B cell (primary cell): ENCODE measurements at regions not wholly inside any gene's neighbourhood (a gene's known extent, or its start where the extent isn't known, plus 50 kb on each side); places are given as distances from the start of the nearest gene placed in this dataset.

Source experiments
- ATAC-seq: fragments of 200-7000 bp; cut with Tn5 transposase; one replicate; pipeline ENCODE4 v1.10.0; 2021; ENCODE audit warnings: low read depth, mild to moderate bottlenecking, moderate number of reproducible peaks, moderate library complexity
- CTCF ChIA-PET: fragments of 350-600 bp; sonication (Branson Sonifier 250); formaldehyde crosslinking; loops from one replicate; lab custom pipeline; 2021; ENCODE audit warnings: antibody characterized with exemption, inconsistent platforms; lab: Charles Lee
- POLR2A ChIA-PET: fragments of 350-600 bp; sonication (Branson Sonifier 250); formaldehyde crosslinking; loops from one replicate; lab custom pipeline; 2021; ENCODE audit warnings: antibody characterized with exemption; lab: Charles Lee
- DNase-seq: peaks from one replicate; pipeline ENCODE4 v3.0.0; 2013
- H2AFZ ChIP-seq: 2 replicates; pipeline ENCODE4 v1.6.1; 2012; ENCODE audit warnings: mild to moderate bottlenecking, low read depth, low read length; ENCODE audit not compliant: insufficient read depth, poor library complexity, severe bottlenecking
- H3K27ac ChIP-seq, 2 donors: 1 replicate in 1 of 2; 2 replicates in 1 of 2; pipeline ENCODE4 v1.5.1; 2012 to 2013; ENCODE audit warnings: low read length in 2 of 2, mild to moderate bottlenecking in 2 of 2, moderate library complexity in 1 of 2
- H3K27me3 ChIP-seq, 4 experiments: fragments of 200-600 bp in 1 of 4; sonication (generic) in 1 of 4; replicated peaks in 1 of 4; 1 replicate in 2 of 4; 2 replicates in 2 of 4; pipeline versions ENCODE4 v1.6.1 to v1.7.0; 2013 to 2016; ENCODE audit warnings: low read length in 3 of 4, mild to moderate bottlenecking in 2 of 4, mixed read lengths in 1 of 4, moderate library complexity in 1 of 4; ENCODE audit not compliant: insufficient read depth in 4 of 4, control insufficient read depth in 3 of 4; ENCODE audit errors: control extremely low read depth in 1 of 4
- H3K36me3 ChIP-seq, 2 experiments: replicated peaks in 1 of 2; 1 replicate in 1 of 2; 2 replicates in 1 of 2; pipeline versions ENCODE4 v1.6.1 to v1.7.1; 2013; ENCODE audit warnings: low read length in 1 of 2; ENCODE audit not compliant: insufficient read depth in 2 of 2, control insufficient read depth in 1 of 2; ENCODE audit errors: control extremely low read depth in 1 of 2, extremely low read depth in 1 of 2
- H3K4me1 ChIP-seq, 2 donors: fragments of 200-600 bp in 1 of 2; sonication (generic) in 1 of 2; 1 replicate in 1 of 2; 2 replicates in 1 of 2; pipeline versions ENCODE4 v1.5.1 to v1.6.1; 2013 to 2017; ENCODE audit warnings: low read length in 2 of 2; ENCODE audit not compliant: control insufficient read depth in 2 of 2, insufficient read depth in 2 of 2
- H3K4me2 ChIP-seq: replicated peaks from 2 replicates; pipeline ENCODE3; 2012; ENCODE audit warnings: mild to moderate bottlenecking, low read depth, low read length; ENCODE audit not compliant: poor library complexity, severe bottlenecking
- H3K4me3 ChIP-seq, 5 experiments: fragments of 200-600 bp in 1 of 5; sonication (generic) in 1 of 5; 1 replicate in 3 of 5; 2 replicates in 2 of 5; pipeline versions ENCODE4 v1.5.1 to v1.7.0; 2011 to 2016; ENCODE audit warnings: low read length in 4 of 5, mild to moderate bottlenecking in 4 of 5, low read depth in 2 of 5, control low read depth in 1 of 5, moderate library complexity in 1 of 5; ENCODE audit not compliant: insufficient read depth in 1 of 5; ENCODE audit errors: control extremely low read depth in 1 of 5, extremely low read depth in 1 of 5
- H3K79me2 ChIP-seq: fragments of 200-600 bp; sonication (generic); one replicate; pipeline ENCODE4 v1.6.0; 2016; ENCODE audit warnings: low read length; ENCODE audit not compliant: control insufficient read depth, insufficient read depth
- H3K9ac ChIP-seq: fragments of 200-600 bp; sonication (generic); 2 replicates; pipeline ENCODE4 v1.6.1; 2017; ENCODE audit warnings: mild to moderate bottlenecking, low read length, moderate library complexity
- H3K9me3 ChIP-seq, 3 donors: one replicate each; pipeline versions ENCODE4 v1.6.1 to v1.7.1; 2013; ENCODE audit warnings: low read length in 2 of 3; ENCODE audit not compliant: control insufficient read depth in 2 of 3, insufficient read depth in 1 of 3; ENCODE audit errors: control extremely low read depth in 1 of 3
- H4K20me1 ChIP-seq: 2 replicates; pipeline ENCODE4 v1.6.0; 2012; ENCODE audit warnings: mild to moderate bottlenecking, low read length; ENCODE audit not compliant: insufficient read depth, control insufficient read depth, poor library complexity, severe bottlenecking
- H3K27ac Mint-ChIP-seq: one replicate; pipeline ENCODE4 v1.8.0; 2021; ENCODE audit warnings: mixed read lengths
- H3K27me3 Mint-ChIP-seq: one replicate; pipeline ENCODE4 v1.8.0; 2021; ENCODE audit warnings: mixed read lengths
- H3K4me1 Mint-ChIP-seq: one replicate; pipeline ENCODE4 v1.8.0; 2021; ENCODE audit warnings: mixed read lengths
- H3K4me3 Mint-ChIP-seq: one replicate; pipeline ENCODE4 v1.8.0; 2021; ENCODE audit warnings: mixed read lengths
- H3K9me3 Mint-ChIP-seq: one replicate; pipeline ENCODE4 v1.8.0; 2022; ENCODE audit warnings: mixed read lengths; ENCODE audit not compliant: insufficient read depth
- CTCF ChIP-seq: fragments of 200-600 bp; IDR thresholded peaks from one replicate; pipeline ENCODE4 v1.8.0; 2022; ENCODE audit warnings: antibody characterized with exemption, mild to moderate bottlenecking
- EZH2 ChIP-seq: IDR thresholded peaks from 2 replicates; pipeline ENCODE4 v1.6.1; 2012; ENCODE audit warnings: borderline replicate concordance, low read depth, mild to moderate bottlenecking, moderate library complexity, low read length; ENCODE audit not compliant: insufficient read depth, poor library complexity, severe bottlenecking
- intact Hi-C: fragments of 100-400 bp; cut with micrococcal nuclease; formaldehyde crosslinking; loops from one replicate; pipeline ENCODE4 v1.10.0; 2022

DNA sequence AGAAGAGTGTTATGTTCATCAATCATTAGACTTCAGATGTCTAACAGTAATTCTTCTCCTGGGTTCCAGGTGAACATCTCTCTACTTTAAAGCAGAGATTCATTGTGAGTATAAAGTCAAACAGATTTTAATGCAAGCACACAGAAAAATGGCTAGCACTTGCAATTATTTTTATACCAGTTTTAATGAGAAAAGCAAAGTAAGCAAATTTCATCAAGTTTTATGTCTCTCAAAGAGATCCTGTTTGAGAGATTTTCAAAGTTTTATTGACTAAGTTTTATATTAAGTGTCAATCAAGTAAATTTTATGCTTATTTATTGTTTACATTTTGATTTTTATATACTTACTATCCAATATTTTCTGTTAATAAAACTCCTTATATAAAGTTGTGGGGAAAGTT, 1628.5 kb downstream of the HACE1 start:
- ATAC-seq (no peak), DNase-seq (no peak)
- Histone ChIP-seq H3K9me3 (peaks cover 0 to 7% (median 2%) of the 10 kb centered on the region in 3 donors), H3K27ac (no peak overlapping the region), H3K4me3 (no peak overlapping the region), H3K4me2 (no peak overlapping the region), H2AFZ (no peak overlapping the region), H4K20me1 (no peaks in the 10 kb centered on the region), H3K27me3 (no peaks in the 10 kb centered on the region), H3K36me3 (no peaks in the 10 kb centered on the region), H3K4me1 (no peaks in the 10 kb centered on the region), H3K9ac (no peak overlapping the region), H3K79me2 (no peaks in the 10 kb centered on the region)
- intact Hi-C loops: no loop called here
- ChIA-PET CTCF (no interaction called here), POLR2A (no interaction called here)
- H3K4me3 Mint-ChIP-seq: no peak overlapping the region
- H3K4me1 Mint-ChIP-seq: no peaks in the 10 kb centered on the region
- H3K27me3 Mint-ChIP-seq: no peaks in the 10 kb centered on the region
- H3K27ac Mint-ChIP-seq: no peak overlapping the region
- no peaks in the 10 kb centered on the region for H3K9me3 Mint-ChIP-seq
- TF ChIP-seq CTCF: no peak
- TF ChIP-seq EZH2: no peak

DNA sequence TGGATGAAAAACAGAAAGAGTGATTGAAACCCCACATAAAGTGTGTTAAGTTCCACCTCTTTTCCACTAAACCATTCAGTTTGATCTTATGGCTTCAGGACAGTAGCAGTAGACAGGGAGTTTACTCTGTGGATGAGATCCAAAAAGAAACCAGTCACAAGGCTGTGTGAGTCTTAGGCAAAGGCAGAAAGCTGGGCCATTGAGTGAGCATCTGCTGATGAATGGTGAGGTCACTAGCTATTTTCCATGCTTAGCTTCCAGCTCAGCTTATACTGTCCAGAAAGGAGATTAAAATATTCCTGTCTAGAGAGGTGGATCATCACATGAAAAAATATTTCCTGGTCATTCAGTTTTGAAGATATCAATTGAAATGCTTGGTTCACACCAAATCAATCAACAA, 1643.9 kb downstream of the HACE1 start:
- H4K20me1 ChIP-seq: no peaks in the 10 kb centered on the region
- no peaks in the 10 kb centered on the region for H3K4me1 ChIP-seq
- no peak overlapping the region for H2AFZ ChIP-seq
- H3K36me3 ChIP-seq: no peaks in the 10 kb centered on the region
- Mint-ChIP-seq H3K4me1 (no peaks in the 10 kb centered on the region), H3K9me3 (peaks cover 3% of the 10 kb centered on the region), H3K27ac (no peak overlapping the region), H3K4me3 (no peak overlapping the region), H3K27me3 (no peaks in the 10 kb centered on the region)
- H3K4me3 ChIP-seq: no peak overlapping the region
- no peak for ATAC-seq
- no peaks in the 10 kb centered on the region for H3K79me2 ChIP-seq
- POLR2A ChIA-PET: no interaction called here
- no peaks in the 10 kb centered on the region for H3K9me3 ChIP-seq
- H3K27me3 ChIP-seq: no peaks in the 10 kb centered on the region
- CTCF ChIA-PET: no interaction called here
- H3K4me2 ChIP-seq: no peak overlapping the region
- intact Hi-C loops: no loop called here
- no peak overlapping the region for H3K9ac ChIP-seq
- no peak for DNase-seq
- no peak for TF ChIP-seq EZH2
- no peak for TF ChIP-seq CTCF
- no peak overlapping the region for H3K27ac ChIP-seq
